ENCODE measurements at regions not wholly inside any gene's neighbourhood (a gene's known extent, or its start where the extent isn't known, plus 50 kb on each side); places are given as distances from the start of the nearest gene placed in this dataset.
"Not testable (repeated sequence)": the region's sequence is repeated elsewhere in the genome, so short reads cannot be mapped to it uniquely, and the experiment has no call there.

DNA sequence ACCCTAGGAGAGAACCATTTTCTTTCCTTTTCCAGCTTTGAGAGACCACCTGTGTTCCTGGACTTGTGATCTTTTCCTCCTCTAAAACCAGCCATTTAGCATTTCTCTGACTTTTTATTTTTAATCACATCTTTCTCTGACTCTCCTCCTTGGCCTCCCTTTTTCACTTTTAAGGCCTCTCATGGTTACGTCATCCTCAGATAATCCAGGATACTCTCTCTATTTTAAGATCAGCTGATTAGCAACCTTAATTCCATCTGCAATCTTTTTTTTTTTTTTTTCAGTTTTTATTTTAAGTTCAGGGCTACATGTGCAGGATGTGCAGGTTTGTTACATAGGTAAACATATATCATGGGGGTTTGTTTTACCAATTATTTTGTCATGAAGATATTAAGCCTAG lies 54.0 kb downstream of the RFPL4B start:
- no peak for DNase-seq (ENCODE audit: low spot score)

DNA sequence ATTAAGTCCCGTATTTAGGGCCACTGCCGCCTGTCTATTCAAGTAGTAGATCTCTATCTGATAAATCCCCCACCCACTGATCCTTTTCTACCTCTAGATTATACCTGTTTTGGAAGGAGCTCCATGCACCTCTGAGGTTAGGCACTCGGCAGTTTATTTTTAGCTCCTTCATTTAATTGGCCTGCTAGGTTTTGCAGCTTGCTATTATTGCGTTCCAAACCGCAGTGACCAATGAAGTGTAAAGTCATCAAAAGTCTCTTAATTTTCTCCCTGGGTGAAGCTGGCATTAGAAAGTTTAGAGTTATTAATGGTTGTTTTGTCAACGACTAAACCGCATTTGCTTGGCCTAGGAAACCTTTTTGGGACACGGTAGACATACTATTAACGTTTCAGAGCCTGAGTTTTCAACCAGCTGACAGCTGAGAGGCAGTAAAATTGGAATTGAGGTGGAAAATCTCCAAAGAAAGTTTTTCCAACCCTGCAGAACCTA lies 60.0 kb downstream of the RFPL4B start:
- DNase-seq (ENCODE audit: low spot score) = no peak

DNA sequence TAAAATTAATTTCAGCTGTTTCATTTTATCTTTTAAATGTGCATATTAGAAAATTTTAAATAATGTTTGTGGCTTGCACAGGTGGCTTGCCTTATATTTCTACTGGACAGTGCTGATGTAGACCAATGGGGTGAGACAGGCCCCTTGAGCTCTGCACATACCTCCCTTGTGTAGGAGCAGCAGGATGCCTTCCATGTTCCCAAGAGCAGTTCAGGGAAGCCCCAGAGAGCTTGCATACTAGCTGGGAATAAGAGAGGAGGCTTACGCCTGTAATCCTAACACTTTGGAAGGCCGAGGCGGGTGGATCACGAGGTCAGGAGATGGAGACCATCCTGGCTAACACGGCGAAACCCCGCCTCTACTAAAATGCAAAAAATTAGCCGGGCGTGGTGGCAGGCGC lies 61.4 kb downstream of the RFPL4B start:
- DNase-seq (ENCODE audit: low spot score) = no peak

DNA sequence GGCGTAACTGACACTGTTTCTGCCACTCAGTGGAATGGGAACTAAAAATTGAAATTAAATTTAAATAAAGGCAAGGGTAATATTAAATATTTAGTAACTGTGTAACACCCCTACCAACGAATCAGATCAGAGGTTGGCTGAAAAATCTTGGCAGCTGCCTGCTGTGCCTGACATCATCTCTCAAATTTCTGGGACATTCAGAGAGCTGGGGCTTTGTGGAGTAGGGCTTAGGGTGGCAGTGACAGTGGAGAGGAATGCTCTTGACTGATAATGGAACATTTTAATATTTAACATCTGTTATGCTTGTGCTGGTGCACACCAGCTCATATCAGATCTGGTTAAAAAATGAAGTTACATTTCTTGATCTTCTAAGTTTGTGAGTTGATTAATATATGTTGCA lies 62.2 kb downstream of the RFPL4B start:
- DNase-seq (ENCODE audit: low spot score) = no peak

DNA sequence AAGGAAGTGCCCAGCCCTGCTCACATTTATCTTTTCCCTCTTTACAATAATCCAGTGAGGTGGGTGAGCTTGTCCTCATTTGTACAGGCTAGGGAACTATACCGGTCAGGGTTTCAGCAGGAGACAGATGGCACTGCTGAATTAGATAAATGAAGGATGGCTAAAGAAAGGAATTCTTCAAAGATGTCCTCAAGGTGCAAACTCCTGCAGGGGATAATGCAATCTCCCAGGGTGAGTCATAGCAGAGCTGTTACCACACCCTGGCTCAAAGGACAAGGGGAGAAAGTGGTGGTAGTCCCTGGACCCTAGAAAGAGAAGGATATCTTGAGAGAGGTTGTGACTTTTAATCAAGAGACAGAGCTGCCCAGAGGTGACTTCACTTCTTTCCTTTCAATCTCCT lies 66.7 kb downstream of the RFPL4B start:
- DNase-seq (ENCODE audit: low spot score) = no peak

DNA sequence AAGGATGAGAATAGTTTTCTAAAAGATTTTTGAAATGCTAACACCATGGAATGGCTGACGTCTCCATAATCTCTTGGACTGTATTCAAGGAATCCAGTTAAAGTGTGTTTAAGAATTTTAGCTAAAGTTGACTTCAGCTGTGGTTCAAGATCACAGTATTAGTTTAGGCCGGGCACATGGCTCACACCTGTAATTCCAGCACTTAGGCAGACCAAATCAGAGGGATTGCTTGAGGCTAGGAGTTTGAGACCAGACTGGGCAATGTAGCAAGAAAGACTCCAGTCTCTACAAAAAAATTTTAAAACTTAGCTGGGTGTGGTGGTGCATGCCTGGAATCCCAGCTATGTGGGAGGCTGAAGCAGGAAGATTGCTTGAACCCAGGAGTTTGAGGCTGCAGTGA lies 68.2 kb downstream of the RFPL4B start:
- DNase-seq (ENCODE audit: low spot score) = no peak

DNA sequence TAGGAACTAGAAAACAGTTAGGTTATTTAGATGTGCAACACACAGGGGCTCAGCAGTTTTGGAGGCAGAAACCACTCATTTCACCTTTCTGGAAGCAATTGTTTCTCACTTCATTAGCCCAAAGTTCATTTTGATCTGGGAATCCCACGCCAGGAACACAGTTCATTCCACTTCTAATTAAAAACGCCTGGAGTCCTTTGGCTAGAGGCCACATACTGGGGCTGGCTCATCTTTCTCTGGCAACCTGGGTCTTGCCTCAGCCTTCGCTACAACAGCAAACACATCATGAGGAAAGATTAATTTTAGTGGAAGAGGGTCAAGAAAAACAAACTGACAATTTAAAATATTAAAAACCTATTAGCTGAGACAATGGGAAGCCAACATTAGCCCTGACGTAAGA lies 69.7 kb downstream of the RFPL4B start:
- no peak for DNase-seq (ENCODE audit: low spot score)

DNA sequence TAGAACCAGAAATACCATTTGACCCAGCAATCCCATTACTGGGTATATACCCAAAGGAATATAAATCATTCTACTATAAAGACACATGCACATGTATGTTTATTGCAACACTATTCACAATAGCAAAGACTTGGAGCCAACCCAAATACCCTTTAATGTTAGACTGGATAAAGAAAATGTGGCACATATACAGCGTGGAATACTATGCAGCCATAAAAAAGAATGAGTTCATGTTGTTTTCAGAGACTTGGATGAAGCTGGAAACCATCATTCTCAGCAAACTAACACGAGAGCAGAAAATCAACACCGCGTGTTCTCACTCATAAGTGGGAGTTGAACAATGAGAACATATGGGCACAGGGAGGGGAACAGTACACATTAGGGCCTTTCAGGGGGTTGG lies 79.9 kb downstream of the RFPL4B start:
- DNase-seq (ENCODE audit: low spot score) = not testable (repeated sequence)

DNA sequence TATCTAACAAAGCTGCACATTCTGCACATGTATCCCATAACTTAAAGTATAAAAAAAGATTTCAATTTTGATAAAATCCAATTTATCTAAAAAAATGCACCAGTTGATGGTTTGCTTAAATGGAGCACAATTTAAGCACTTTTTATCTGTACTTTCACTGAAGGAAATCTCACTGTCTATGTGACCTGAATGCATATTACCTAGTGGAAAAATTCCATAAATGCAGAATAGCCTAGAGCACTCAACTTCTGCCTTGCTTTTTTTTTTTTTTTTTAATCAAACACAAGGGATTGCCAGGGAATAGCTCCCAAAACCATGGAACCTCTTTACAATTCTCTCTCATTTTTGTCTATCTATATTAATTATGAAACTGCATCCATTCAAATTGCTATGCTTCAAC lies 80.4 kb downstream of the RFPL4B start:
- DNase-seq (ENCODE audit: low spot score) = no peak

DNA sequence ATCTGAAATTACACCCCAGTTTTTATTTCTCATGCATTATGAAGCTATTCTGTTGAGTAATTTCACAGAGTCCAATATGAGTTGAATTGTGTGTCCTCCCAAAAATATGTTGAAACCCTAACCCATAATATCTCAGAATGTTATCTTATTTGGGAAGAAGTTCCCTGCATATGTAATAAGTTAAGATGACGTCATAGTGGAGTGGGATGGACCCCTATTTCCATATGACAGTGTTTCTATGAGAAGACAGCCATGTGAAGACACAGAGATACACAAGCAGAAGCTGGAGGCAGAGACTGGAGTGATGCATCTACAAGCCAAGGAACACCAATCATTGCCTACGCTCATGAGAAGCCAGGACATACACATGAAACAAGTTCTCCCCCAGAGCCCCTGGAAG lies 81.3 kb downstream of the RFPL4B start:
- DNase-seq (ENCODE audit: low spot score) = no peak

DNA sequence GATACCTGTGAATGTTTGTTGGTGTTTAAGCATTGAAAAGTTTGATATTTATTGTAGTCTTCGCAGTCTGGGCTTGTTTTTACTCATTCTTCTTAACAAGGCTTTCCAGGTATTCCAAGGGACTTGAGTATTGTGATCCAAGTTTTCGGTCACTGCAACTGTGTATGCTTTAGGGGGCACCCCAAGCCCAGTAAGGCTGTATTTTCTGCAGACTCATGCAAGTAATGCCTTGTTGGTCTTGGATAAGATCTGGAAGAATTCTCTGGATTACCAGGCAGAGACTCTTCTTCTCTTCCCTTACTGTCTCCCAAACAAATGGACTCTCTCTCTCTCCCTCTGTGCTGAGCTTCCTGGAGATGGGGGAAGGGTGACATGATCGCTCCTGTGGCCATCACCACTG lies 82.1 kb downstream of the RFPL4B start:
- DNase-seq (ENCODE audit: low spot score) = no peak

DNA sequence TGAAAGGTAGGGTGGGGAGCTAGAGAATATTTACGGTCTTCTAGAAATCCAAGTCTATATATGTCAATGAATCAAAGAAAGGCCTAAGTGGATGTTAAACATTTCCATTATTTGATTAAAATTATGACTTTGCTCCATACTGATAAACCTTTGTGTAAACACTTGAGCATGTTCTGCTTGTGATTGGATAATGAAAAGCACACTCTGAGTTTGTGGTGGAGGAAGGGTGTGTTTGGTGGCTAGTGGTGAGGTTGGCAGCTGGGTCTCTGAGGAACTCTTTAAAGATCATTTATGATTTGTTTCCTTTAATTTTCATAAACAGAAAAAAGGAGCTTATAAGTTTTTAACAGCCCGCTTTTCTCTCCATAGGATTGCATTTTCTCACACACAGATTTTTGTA lies 84.7 kb downstream of the RFPL4B start:
- DNase-seq (ENCODE audit: low spot score) = no peak

DNA sequence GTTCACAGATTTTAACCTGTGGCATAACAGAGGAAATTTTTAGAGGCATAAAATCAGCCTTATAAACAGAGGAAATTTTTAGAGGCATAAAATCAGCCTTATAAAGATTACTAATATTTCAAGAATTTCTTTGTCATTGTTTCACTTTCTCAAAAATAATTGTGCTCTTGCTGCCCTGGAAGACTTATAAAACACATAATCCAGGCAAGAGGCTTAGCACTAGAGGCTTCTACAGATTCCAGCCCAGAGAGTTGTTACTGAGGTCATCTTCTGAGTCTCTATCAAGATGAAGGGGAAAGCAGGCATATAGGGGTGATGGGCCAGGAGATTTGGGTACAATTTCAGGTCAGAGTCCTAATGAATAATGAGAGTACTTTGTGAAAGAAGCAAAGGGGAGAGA lies 85.7 kb downstream of the RFPL4B start:
- DNase-seq (ENCODE audit: low spot score) = no peak

DNA sequence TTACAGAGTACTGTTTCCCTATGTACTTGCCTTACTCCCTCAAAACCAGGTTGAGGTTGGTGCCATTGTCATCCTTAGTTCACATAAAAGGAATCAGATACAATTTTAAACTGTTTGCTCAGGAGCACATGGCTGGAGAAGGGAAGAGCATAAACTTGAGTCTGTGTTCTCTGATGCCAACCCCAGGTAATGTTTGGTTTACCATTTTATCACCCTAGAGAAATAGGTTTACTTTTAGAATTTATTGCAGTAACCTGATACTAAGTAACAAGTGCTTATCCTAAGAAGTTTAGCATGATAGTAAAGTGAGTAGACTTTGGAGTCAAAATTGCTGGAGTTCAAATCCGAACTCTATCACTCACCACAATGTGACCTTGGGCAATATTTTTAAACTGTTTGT lies 86.3 kb downstream of the RFPL4B start:
- DNase-seq (ENCODE audit: low spot score) = no peak

DNA sequence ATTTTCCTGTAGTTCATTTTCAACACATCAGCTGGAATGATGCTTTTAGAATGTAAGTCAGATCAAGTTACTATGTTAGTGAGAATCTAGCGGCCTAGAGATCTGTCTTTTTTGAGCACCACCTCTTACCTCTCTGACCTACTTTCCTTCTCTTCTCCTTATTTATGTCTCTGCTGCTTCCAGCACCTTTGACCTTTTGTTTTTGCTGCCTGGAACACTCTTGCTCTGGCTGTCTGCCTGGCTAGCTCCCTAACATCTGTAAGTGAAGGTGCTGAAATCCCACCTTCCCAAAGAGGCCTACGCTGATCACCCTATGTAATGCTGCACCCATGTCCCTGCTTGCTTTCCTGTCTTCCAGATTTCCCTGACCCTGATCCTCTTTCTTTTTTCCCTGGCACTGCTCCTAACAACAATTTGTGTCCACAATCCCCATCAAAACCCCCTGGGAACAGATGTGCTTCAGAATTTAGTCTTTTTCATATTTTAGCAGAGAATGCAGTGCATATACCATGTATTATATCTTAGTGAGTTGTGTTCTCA lies 87.8 kb downstream of the RFPL4B start:
- DNase-seq (ENCODE audit: low spot score) = no peak

DNA sequence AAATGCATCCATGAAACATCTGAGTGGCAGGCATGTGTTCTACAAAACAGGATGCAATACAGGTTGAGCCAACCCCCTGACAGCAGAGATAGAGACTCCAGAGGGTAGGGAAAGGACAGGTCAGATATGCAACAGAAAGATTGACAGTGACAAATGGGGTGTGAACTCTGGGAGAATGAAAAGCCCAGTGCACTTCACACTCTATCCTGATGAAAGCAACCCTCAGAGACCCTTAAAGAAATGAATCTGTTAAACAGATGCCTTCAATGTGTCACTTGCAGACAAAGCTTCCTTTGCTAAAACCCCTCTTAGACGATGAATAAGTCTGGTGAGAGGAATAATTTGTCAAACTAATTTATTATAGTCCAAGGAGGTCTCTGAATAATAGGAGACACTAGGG lies 89.9 kb downstream of the RFPL4B start:
- no peak for DNase-seq (ENCODE audit: low spot score)

DNA sequence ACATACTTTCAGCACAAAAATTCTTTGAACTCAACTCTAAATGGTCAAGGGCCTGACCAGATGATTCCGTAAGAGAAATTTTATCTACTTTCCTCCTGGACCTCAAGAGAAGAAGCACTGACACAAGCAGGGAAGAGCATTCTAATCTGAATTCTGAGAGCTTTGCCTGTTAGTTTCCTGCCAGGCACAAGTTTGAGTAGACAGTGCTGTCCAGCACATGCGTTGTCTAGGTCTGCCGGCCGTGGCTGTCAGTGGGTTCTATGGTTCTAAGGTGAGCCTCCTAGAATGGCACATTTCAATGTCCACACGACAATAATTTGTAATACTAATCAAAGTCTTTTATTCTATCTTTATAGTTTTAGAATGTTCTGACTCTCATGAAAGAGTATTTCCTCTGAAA lies 91.9 kb downstream of the RFPL4B start:
- DNase-seq (ENCODE audit: low spot score) = no peak

DNA sequence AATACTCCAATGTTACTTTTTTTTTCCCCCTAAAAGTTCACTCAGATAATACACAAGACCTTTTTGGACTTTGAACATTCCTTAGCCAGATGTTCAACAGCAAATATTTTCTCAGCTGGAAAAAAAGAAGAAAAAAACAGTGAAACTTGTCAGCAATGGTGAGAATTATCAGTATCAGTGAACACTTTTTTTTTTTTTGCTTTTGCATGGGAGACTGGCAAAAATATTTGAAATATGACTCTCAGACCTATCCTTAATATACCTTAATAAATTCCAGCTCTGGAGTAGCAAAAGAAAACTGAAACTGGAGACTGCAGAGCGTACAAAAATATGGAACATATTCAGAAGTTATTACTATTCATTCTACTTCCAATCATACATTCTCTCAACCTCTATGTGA lies 92.3 kb downstream of the RFPL4B start:
- no peak for DNase-seq (ENCODE audit: low spot score)

DNA sequence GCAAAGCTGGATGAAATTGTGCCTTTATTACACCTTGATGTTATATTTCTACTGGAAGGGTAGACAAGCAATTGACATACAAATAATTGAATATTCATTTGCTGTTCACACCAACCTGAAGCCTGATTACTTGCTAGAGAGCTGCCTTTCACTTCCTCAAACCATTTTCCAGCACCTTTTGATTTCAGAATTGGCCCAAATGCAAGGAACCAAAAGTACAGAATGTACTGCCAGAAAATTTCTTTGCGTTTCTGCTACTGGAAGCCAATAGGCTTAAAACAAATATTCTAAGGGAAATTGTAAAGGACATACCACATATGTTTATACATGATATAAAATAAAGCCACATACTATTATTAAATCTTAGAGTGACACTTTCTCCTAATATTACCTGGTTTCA lies 94.5 kb downstream of the RFPL4B start:
- DNase-seq (ENCODE audit: low spot score) = no peak

DNA sequence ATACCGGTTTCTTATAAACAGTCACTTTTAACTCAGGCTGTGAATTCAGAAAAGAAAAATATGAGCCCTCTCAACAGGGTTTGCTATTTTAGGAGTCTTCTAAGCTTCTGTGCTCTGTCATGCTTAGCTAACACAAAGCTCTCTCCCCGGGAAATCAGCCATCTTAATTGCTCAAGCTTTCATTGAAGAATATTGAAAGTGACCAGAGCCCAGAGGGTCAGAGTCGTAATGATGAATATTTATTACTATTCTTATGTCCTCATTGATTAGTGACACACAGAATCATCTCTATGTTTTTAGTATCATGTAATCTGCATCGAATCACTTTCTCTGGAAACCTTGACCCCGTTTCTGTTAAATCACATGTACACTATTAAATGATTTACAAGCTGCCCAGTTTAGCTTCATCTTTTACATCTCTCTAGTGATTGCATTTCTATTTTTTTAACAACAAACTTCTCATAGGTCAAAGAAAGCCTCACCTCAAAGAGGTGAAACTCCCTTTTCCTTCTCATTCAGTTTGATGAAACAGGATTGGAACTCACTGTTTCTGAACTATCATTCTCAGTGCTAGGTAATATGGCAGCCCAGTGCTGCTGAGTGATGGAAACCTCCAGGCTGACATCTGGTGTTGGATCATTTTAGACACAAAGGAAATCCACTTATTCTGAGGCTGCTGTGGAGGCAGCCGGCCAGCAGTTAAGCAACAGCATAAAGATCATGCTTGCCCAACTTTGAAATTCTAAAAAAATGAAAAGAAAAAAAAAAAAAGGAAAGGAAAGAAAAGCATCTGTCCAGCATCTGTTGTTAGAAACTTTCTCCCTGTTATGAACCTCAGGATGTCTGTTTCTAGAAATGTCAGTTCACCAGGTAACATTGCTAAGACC lies 96.3 kb downstream of the RFPL4B start:
- DNase-seq (ENCODE audit: low spot score) = no peak

DNA sequence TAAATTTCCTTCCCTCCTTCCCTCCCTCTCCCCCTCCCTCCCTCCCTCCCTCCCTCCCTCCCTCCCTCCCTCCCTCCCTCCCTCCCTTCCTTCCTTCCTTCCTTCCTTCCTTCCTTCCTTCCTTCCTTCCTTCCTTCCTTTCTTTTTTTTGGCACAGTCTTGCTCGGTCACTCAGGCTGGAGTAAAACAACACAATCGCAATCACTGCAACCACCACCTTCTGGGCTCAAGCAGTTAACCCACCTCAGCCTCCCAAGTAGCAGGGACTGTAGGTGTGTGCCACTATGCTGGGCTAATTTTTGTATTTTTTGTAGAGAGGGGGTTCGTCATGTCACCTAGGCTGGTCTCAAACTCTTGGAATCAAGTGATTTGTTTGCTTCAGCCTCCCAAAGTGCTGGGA lies 101.7 kb downstream of the RFPL4B start:
- DNase-seq (ENCODE audit: low spot score) = not testable (repeated sequence)

DNA sequence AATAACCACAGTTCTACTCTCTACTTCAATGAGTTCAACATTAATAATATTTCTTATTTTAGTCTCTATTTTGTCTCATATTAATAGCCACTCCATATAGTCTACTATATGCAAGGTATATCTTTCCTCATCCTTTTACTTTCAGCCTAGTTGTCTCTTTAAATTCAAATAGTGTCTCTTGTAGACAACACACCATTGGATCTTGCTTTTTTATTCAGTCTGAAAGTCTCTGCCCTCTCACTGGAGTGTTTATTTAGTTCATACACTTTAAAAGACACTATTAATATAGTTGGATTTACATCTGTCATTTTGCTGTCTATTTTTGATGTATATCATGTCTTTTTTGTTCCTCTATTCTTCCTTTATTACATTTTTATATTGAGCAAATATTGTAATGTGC lies 103.5 kb downstream of the RFPL4B start:
- DNase-seq (ENCODE audit: low spot score) = no peak

DNA sequence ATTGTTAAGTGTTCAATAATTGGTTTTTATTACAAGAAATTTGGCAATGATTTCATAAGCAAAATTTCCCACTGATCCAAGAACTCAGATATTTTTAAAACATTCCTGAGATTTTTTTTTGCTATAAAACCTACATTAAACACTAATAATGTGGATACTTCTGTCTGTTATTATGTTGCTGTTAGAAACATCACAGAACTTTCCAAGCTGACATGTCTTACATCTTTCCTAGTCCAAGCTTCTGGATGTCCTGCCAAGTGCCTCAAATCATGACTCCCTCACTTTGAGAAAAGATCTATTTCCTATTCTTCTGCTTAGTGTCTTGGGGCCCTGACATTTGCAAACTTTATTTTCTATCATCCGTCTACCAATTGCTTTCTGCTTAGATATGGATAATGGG lies 110.8 kb downstream of the RFPL4B start:
- no peak for DNase-seq (ENCODE audit: low spot score)

DNA sequence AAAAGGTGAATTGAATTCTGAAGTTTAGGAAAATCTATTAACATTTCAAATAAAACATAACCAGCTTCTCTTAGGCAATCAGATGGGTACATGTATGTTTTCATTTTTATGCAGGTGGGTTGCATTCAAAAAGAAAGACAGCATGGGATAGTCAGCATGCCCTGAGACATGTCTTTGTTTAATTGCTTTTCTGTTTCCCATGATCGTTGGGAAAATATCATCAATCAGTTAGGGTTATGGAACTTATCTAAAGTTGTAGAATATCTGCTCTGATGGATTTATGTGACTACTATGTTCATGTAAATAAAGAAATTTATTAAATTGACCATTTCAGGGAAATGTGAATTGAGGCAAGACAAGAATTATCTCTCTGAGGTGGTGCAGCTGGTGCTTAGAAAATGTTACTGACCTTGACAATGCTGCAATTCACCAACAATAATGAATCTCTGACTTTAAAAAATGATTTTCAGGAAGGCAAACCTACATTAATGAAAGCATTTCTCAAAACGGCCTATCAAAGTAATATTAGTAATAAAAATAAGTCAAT lies 112.7 kb downstream of the RFPL4B start:
- DNase-seq (ENCODE audit: low spot score) = no peak
